Liver (tissue), 8 donors: ENCODE measurements at regions not wholly inside any gene's neighbourhood (a gene's known extent, or its start where the extent isn't known, plus 50 kb on each side); places are given as distances from the start of the nearest gene placed in this dataset.

ENCODE experiments used
- DNase-seq: peaks from one replicate; pipeline ENCODE4 v3.0.0-alpha.2; 2017; ENCODE audit warnings: low spot score
- H3K27ac ChIP-seq, 2 donors: one replicate each; pipeline ENCODE4 v1.7.0; 2013; ENCODE audit warnings: inconsistent platforms in 2 of 2, low read length in 2 of 2, control low read depth in 1 of 2, low read depth in 1 of 2, mild to moderate bottlenecking in 1 of 2
- H3K27me3 ChIP-seq, 4 donors: one replicate each; pipeline versions ENCODE4 v1.6.1 to v1.7.0; 2013; ENCODE audit warnings: low read length in 3 of 4, inconsistent platforms in 1 of 4, mild to moderate bottlenecking in 1 of 4, moderate library complexity in 1 of 4; ENCODE audit not compliant: control insufficient read depth in 4 of 4, insufficient read depth in 4 of 4
- H3K36me3 ChIP-seq, 4 donors: one replicate each; pipeline versions ENCODE4 v1.6.1 to v1.7.0; 2013; ENCODE audit warnings: low read length in 3 of 4, mild to moderate bottlenecking in 3 of 4, low read depth in 1 of 4, moderate library complexity in 1 of 4; ENCODE audit not compliant: control insufficient read depth in 4 of 4, insufficient read depth in 3 of 4
- H3K4me1 ChIP-seq, 4 donors: one replicate each; pipeline versions ENCODE4 v1.6.1 to v1.7.0; 2013; ENCODE audit warnings: low read length in 3 of 4, mild to moderate bottlenecking in 3 of 4, moderate library complexity in 1 of 4; ENCODE audit not compliant: control insufficient read depth in 4 of 4, insufficient read depth in 4 of 4
- H3K4me3 ChIP-seq, 3 donors: one replicate each; pipeline versions ENCODE4 v1.6.1 to v1.7.0; 2013; ENCODE audit warnings: low read length in 3 of 3, control low read depth in 1 of 3, low read depth in 1 of 3, mild to moderate bottlenecking in 1 of 3
- H3K9ac ChIP-seq, 2 donors: one replicate each; pipeline ENCODE4 v1.7.0; 2013; ENCODE audit warnings: low read length in 2 of 2, mild to moderate bottlenecking in 2 of 2, moderate library complexity in 2 of 2, control low read depth in 1 of 2, low read depth in 1 of 2
- H3K9me3 ChIP-seq, 4 donors: one replicate each; pipeline versions ENCODE4 v1.6.1 to v1.7.0; 2013; ENCODE audit warnings: low read length in 3 of 4; ENCODE audit not compliant: control insufficient read depth in 4 of 4
- ATF3 ChIP-seq: IDR thresholded peaks from 2 replicates; pipeline ENCODE4 v1.6.1; 2016; ENCODE audit warnings: antibody characterized with exemption
- CTCF ChIP-seq: fragments of 150-350 bp; IDR thresholded peaks from 2 replicates; pipeline ENCODE4 v1.5.1; 2017; ENCODE audit warnings: improper control_type of control experiment, low read depth, low read length; ENCODE audit not compliant: missing input control
- EGR1 ChIP-seq, 2 donors: IDR thresholded peaks; 2 replicates each; pipeline ENCODE4 v1.6.1; 2016 to 2018; ENCODE audit warnings: antibody characterized with exemption in 2 of 2, low read depth in 2 of 2
- FOXA1 ChIP-seq: IDR thresholded peaks from 2 replicates; pipeline ENCODE4 v1.6.1; 2016; ENCODE audit warnings: antibody characterized with exemption
- FOXA2 ChIP-seq: IDR thresholded peaks from 2 replicates; pipeline ENCODE4 v1.6.1; 2016; ENCODE audit warnings: antibody characterized with exemption
- GABPA ChIP-seq, 2 donors: IDR thresholded peaks in 1 of 2; conservative IDR thresholded peaks in 1 of 2; 2 replicates each; pipeline ENCODE4 v1.6.1; 2016; ENCODE audit warnings: antibody characterized with exemption in 2 of 2, mild to moderate bottlenecking in 1 of 2, moderate library complexity in 1 of 2
- HNF4A ChIP-seq, 2 donors: conservative IDR thresholded peaks; 2 replicates each; pipeline ENCODE4 v1.6.1; 2016; ENCODE audit warnings: antibody characterized with exemption in 2 of 2, mild to moderate bottlenecking in 2 of 2
- HNF4G ChIP-seq: IDR thresholded peaks from 2 replicates; pipeline ENCODE4 v1.6.1; 2016; ENCODE audit warnings: antibody characterized with exemption
- JUND ChIP-seq, 2 donors: IDR thresholded peaks; 2 replicates each; pipeline ENCODE4 v1.6.1; 2016; ENCODE audit warnings: antibody characterized with exemption in 2 of 2
- MAX ChIP-seq: IDR thresholded peaks from 2 replicates; pipeline ENCODE4 v1.6.1; 2016; ENCODE audit warnings: antibody characterized with exemption
- NR2F2 ChIP-seq: IDR thresholded peaks from 2 replicates; pipeline ENCODE4 v1.6.1; 2016; ENCODE audit warnings: antibody characterized with exemption
- RAD21 ChIP-seq, 2 donors: IDR thresholded peaks; 2 replicates each; pipeline ENCODE4 v1.6.1; 2016; ENCODE audit warnings: antibody characterized with exemption in 2 of 2, mild to moderate bottlenecking in 2 of 2
- REST ChIP-seq: IDR thresholded peaks from 2 replicates; pipeline ENCODE4 v1.6.1; 2016; ENCODE audit warnings: antibody characterized with exemption, mild to moderate bottlenecking
- RXRA ChIP-seq, 2 donors: IDR thresholded peaks; 2 replicates each; pipeline ENCODE4 v1.6.1; 2017 to 2018; ENCODE audit warnings: antibody characterized with exemption in 2 of 2, mild to moderate bottlenecking in 1 of 2
- SP1 ChIP-seq: IDR thresholded peaks from 2 replicates; pipeline ENCODE4 v1.6.1; 2018; ENCODE audit warnings: antibody characterized with exemption, mild to moderate bottlenecking
- TAF1 ChIP-seq: conservative IDR thresholded peaks from 2 replicates; pipeline ENCODE4 v1.6.1; 2016; ENCODE audit warnings: antibody characterized with exemption, mild to moderate bottlenecking
- YY1 ChIP-seq: IDR thresholded peaks from 2 replicates; pipeline ENCODE4 v1.6.1; 2016; ENCODE audit warnings: antibody characterized with exemption, mild to moderate bottlenecking
- ZBTB33 ChIP-seq: IDR thresholded peaks from 2 replicates; pipeline ENCODE4 v1.6.1; 2016; ENCODE audit warnings: antibody characterized with exemption
- WGBS: extraction: QIAGEN DNeasy Blood & Tissue Kit; methylation state at CpG from one replicate; pipeline ENCODE4 v1.1.7; 2013; 5-methylcytosine and 5-hydroxymethylcytosine counted together
- donor health status: healthy.
- donor health status: healthy.
- donor health status: healthy.
- donor health status: healthy.
- donor health status: healthy.

GRCh38 chr9:118784033-118784432, 585.2 kb downstream of the BRINP1 start:
- H3K9ac ChIP-seq = no peak overlapping the region
- WGBS = 78% methylated on average over 3 of the region's 3 CpGs
- H3K9me3 ChIP-seq = no peaks in the 10 kb centered on the region
- TF ChIP-seq HNF4G (no peak), YY1 (no peak), JUND (IDR thresholded peaks at IDR 0.05) (no peak), TAF1 (no peak), RXRA (IDR thresholded peaks at IDR 0.05) (no peak), FOXA1 (no peak), MAX (no peak), EGR1 (IDR thresholded peaks at IDR 0.05; ENCODE audit: low read depth in 2 of 2) (no peak), CTCF (no peak), FOXA2 (no peak), REST (no peak), SP1 (no peak), RAD21 (IDR thresholded peaks at IDR 0.05) (no peak), ATF3 (no peak), NR2F2 (no peak), HNF4A (conservative IDR thresholded peaks at IDR 0.05) (no peak)
- no peak for DNase-seq
- no peak overlapping the region for H3K27ac ChIP-seq
- no peaks in the 10 kb centered on the region for H3K36me3 ChIP-seq
- no peak overlapping the region for H3K4me3 ChIP-seq
- H3K4me1 ChIP-seq = no peaks in the 10 kb centered on the region
- no peaks in the 10 kb centered on the region for H3K27me3 ChIP-seq

- H3K4me3 ChIP-seq = no peak overlapping the region
- no peak for DNase-seq
- WGBS = 80% methylated on average over 7 of the region's 7 CpGs
These were observed 583.8 kb downstream of the BRINP1 start for GRCh38 chr9:118785456-118785855.

More at GRCh38 chr9:118785456-118785855, 583.8 kb downstream of the BRINP1 start:
- no peak overlapping the region for H3K9ac ChIP-seq
- TF ChIP-seq REST (no peak), NR2F2 (no peak), ZBTB33 (no peak), EGR1 (IDR thresholded peaks at IDR 0.05; ENCODE audit: low read depth in 2 of 2) (no peak), TAF1 (no peak), GABPA (IDR thresholded peaks at IDR 0.05 in 1 of 2, conservative IDR thresholded peaks at IDR 0.05 in 1 of 2) (no peak), SP1 (no peak), CTCF (no peak), ATF3 (no peak), MAX (no peak), RXRA (IDR thresholded peaks at IDR 0.05) (no peak)
- H3K4me1 ChIP-seq = no peaks in the 10 kb centered on the region
- no peak overlapping the region for H3K27ac ChIP-seq
- H3K27me3 ChIP-seq = no peaks in the 10 kb centered on the region
- no peaks in the 10 kb centered on the region for H3K36me3 ChIP-seq
- H3K9me3 ChIP-seq = no peaks in the 10 kb centered on the region
